Mesenchymal stem cell (in vitro differentiated cells and primary cell): ENCODE measurements at regions not wholly inside any gene's neighbourhood (a gene's known extent, or its start where the extent isn't known, plus 50 kb on each side); places are given as distances from the start of the nearest gene placed in this dataset.

Source experiments
- DNase-seq: peaks from one replicate; pipeline ENCODE4 v3.0.0-alpha.2; 2013
- H2AFZ ChIP-seq: one replicate; pipeline ENCODE4 v1.6.1; 2013; ENCODE audit warnings: low read depth, mild to moderate bottlenecking, control low read depth, inconsistent platforms, low read length, moderate library complexity
- H2AK5ac ChIP-seq: 2 replicates; pipeline ENCODE4 v1.6.1; 2013; ENCODE audit warnings: low read length, moderate library complexity, mild to moderate bottlenecking, inconsistent platforms; ENCODE audit not compliant: severe bottlenecking
- H2BK120ac ChIP-seq: one replicate; pipeline ENCODE4 v1.6.1; 2013; ENCODE audit warnings: low read depth, mild to moderate bottlenecking, inconsistent platforms, low read length, moderate library complexity
- H2BK12ac ChIP-seq, 2 experiments: one replicate each; pipeline ENCODE4 v1.6.1; 2013; ENCODE audit warnings: inconsistent platforms in 2 of 2, low read length in 2 of 2, mild to moderate bottlenecking in 2 of 2, moderate library complexity in 2 of 2, control low read depth in 1 of 2
- H2BK15ac ChIP-seq: one replicate; pipeline ENCODE4 v1.6.1; 2013; ENCODE audit warnings: mild to moderate bottlenecking, low read depth, inconsistent platforms; ENCODE audit not compliant: poor library complexity, severe bottlenecking
- H2BK5ac ChIP-seq: 2 replicates; pipeline ENCODE4 v1.6.1; 2013; ENCODE audit warnings: low read depth, mild to moderate bottlenecking, low read length, control low read depth, inconsistent platforms; ENCODE audit not compliant: poor library complexity, severe bottlenecking
- H3K14ac ChIP-seq, 2 experiments: one replicate each; pipeline ENCODE4 v1.6.1; 2013; ENCODE audit warnings: inconsistent platforms in 2 of 2, low read length in 2 of 2, control low read depth in 1 of 2, mild to moderate bottlenecking in 1 of 2, moderate library complexity in 1 of 2
- H3K18ac ChIP-seq, 2 experiments: one replicate each; pipeline ENCODE4 v1.6.1; 2013; ENCODE audit warnings: inconsistent platforms in 2 of 2, low read length in 2 of 2, control low read depth in 1 of 2, low read depth in 1 of 2, mild to moderate bottlenecking in 1 of 2
- H3K23ac ChIP-seq, 2 experiments: one replicate each; pipeline ENCODE4 v1.6.1; 2013; ENCODE audit warnings: inconsistent platforms in 2 of 2, low read length in 2 of 2, mild to moderate bottlenecking in 2 of 2, moderate library complexity in 2 of 2, control low read depth in 1 of 2
- H3K27ac ChIP-seq: 2 replicates; pipeline ENCODE4 v1.5.1; 2013; ENCODE audit warnings: mild to moderate bottlenecking, moderate library complexity, low read length, control low read depth, inconsistent platforms; ENCODE audit not compliant: poor library complexity, severe bottlenecking
- H3K27me3 ChIP-seq, 2 experiments: 2 replicates each; pipeline versions ENCODE4 v1.6.1 to v1.7.0; 2013; ENCODE audit warnings: low read length in 2 of 2, mild to moderate bottlenecking in 2 of 2, moderate library complexity in 2 of 2, control low read depth in 1 of 2, inconsistent platforms in 1 of 2; ENCODE audit not compliant: control insufficient read depth in 1 of 2, insufficient read depth in 1 of 2
- H3K36me3 ChIP-seq, 2 experiments: 2 replicates each; pipeline versions ENCODE4 v1.6.1 to v1.7.0; 2013; ENCODE audit warnings: low read length in 2 of 2, control low read depth in 1 of 2, inconsistent platforms in 1 of 2, low read depth in 1 of 2, mild to moderate bottlenecking in 1 of 2; ENCODE audit not compliant: insufficient read depth in 2 of 2, control insufficient read depth in 1 of 2
- H3K4ac ChIP-seq, 2 experiments: one replicate each; pipeline ENCODE4 v1.6.1; 2013; ENCODE audit warnings: inconsistent platforms in 2 of 2, low read length in 2 of 2, mild to moderate bottlenecking in 2 of 2, moderate library complexity in 2 of 2, control low read depth in 1 of 2, low read depth in 1 of 2
- H3K4me1 ChIP-seq: 2 replicates; pipeline ENCODE4 v1.6.1; 2013; ENCODE audit warnings: low read depth, low read length, control low read depth; ENCODE audit not compliant: control insufficient read depth, insufficient read depth
- H3K4me2 ChIP-seq: 2 replicates; pipeline ENCODE4 v1.6.1; 2013; ENCODE audit warnings: low read length, mild to moderate bottlenecking, inconsistent platforms; ENCODE audit not compliant: poor library complexity, severe bottlenecking
- H3K4me3 ChIP-seq, 2 experiments: 2 replicates each; pipeline versions ENCODE4 v1.5.1 to v1.7.0; 2013; ENCODE audit warnings: low read length in 2 of 2, mild to moderate bottlenecking in 2 of 2, control low read depth in 1 of 2, low read depth in 1 of 2; ENCODE audit not compliant: insufficient read depth in 1 of 2
- H3K79me1 ChIP-seq: replicated peaks from 2 replicates; pipeline ENCODE4 v1.6.1; 2013; ENCODE audit warnings: mild to moderate bottlenecking, control low read depth, low read length, inconsistent platforms; ENCODE audit not compliant: poor library complexity, severe bottlenecking
- H3K9ac ChIP-seq: 2 replicates; pipeline ENCODE4 v1.7.0; 2013; ENCODE audit warnings: mild to moderate bottlenecking, low read length, moderate library complexity
- H3K9me3 ChIP-seq: 2 replicates; pipeline ENCODE4 v1.7.0; 2013; ENCODE audit warnings: mild to moderate bottlenecking, low read length; ENCODE audit not compliant: control insufficient read depth
- H4K8ac ChIP-seq: one replicate; pipeline ENCODE4 v1.6.1; 2013; ENCODE audit warnings: inconsistent platforms, mild to moderate bottlenecking, low read length, moderate library complexity
- H4K91ac ChIP-seq: one replicate; pipeline ENCODE4 v1.6.1; 2013; ENCODE audit warnings: mild to moderate bottlenecking, low read length, inconsistent platforms
- WGBS: methylation state at CpG from one replicate; pipeline ENCODE4 v1.1.7; 2013; ENCODE audit warnings: mixed read lengths; 5-methylcytosine and 5-hydroxymethylcytosine counted together

DNA sequence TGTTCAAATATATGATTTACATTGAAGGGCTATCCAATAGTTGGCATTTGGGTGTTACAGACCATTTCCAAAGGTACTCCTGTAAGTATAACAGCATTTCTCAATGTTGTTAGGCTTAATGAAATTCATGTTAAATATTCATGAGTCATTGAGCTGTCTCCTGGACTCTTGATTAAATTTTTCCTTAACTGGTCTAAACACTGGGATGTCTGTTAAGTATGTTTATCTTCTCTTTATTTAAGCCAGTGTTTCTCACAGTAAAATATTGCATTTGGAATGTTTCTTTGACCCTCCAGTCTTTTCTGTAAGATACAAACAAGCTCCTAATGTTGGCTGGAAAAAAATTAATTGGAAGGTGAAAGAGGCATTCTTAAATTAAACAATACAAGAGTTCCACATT lies 402.5 kb upstream of the HTR2A start:
- Histone ChIP-seq H3K27me3 (no peaks in the 10 kb centered on the region), H3K9me3 (no peaks in the 10 kb centered on the region)

GRCh38 chr13:47298506-47298905 lies 401.7 kb upstream of the HTR2A start:
- no peak overlapping the region for H3K27ac ChIP-seq
- H3K14ac ChIP-seq, result no peak overlapping the region
- no peak overlapping the region for H4K91ac ChIP-seq
- H3K36me3 ChIP-seq, result no peaks in the 10 kb centered on the region
- no peak overlapping the region for H2BK120ac ChIP-seq
- H3K4me1 ChIP-seq, result no peaks in the 10 kb centered on the region
- no peak overlapping the region for H3K23ac ChIP-seq
- WGBS, result 62% methylated on average over 2 of the region's 2 CpGs
- no peaks in the 10 kb centered on the region for H3K27me3 ChIP-seq
- no peak overlapping the region for H4K8ac ChIP-seq
- no peak overlapping the region for H2AK5ac ChIP-seq
- H2BK15ac ChIP-seq, result no peak overlapping the region
- H3K4me3 ChIP-seq, result no peak overlapping the region
- no peak overlapping the region for H3K9ac ChIP-seq
- no peaks in the 10 kb centered on the region for H3K9me3 ChIP-seq
- H3K79me1 ChIP-seq, result no peaks in the 10 kb centered on the region
- H3K18ac ChIP-seq, result no peak overlapping the region
- no peak overlapping the region for H2BK5ac ChIP-seq
- H2BK12ac ChIP-seq, result peak overlapping the region in 1 of 2 experiments; percentile 8
- DNase-seq, result peak; percentile 18
- no peak overlapping the region for H3K4me2 ChIP-seq
- no peak overlapping the region for H2AFZ ChIP-seq
- H3K4ac ChIP-seq, result peak overlapping the region in 1 of 2 experiments; percentile 9

More for the DNA sequence above, 402.5 kb upstream of the HTR2A start:
- no peak overlapping the region for H2BK15ac ChIP-seq
- H3K18ac ChIP-seq, result no peak overlapping the region
- H2BK5ac ChIP-seq, result no peak overlapping the region
- H2AK5ac ChIP-seq, result no peak overlapping the region
- H2AFZ ChIP-seq, result no peak overlapping the region
- no peak overlapping the region for H4K8ac ChIP-seq
- H3K4me1 ChIP-seq, result no peaks in the 10 kb centered on the region
- H3K4me2 ChIP-seq, result no peak overlapping the region
- no peak overlapping the region for H2BK12ac ChIP-seq
- H3K4me3 ChIP-seq, result no peak overlapping the region
- no peak overlapping the region for H3K9ac ChIP-seq
- H3K4ac ChIP-seq, result no peak overlapping the region
- no peak overlapping the region for H3K23ac ChIP-seq
- no peaks in the 10 kb centered on the region for H3K36me3 ChIP-seq
- H2BK120ac ChIP-seq, result no peak overlapping the region
- H3K14ac ChIP-seq, result no peak overlapping the region
- no peak overlapping the region for H4K91ac ChIP-seq
- no peak overlapping the region for H3K27ac ChIP-seq
- peak; percentile 69 for DNase-seq
- no peaks in the 10 kb centered on the region for H3K79me1 ChIP-seq

GRCh38 chr13:47294691-47295090 lies 397.8 kb upstream of the HTR2A start:
- Histone ChIP-seq H3K27ac (no peak overlapping the region), H3K9me3 (no peaks in the 10 kb centered on the region), H3K4me1 (peaks cover under 1% of the 10 kb centered on the region), H3K27me3 (no peaks in the 10 kb centered on the region), H3K4me2 (no peak overlapping the region), H2AK5ac (no peak overlapping the region), H4K91ac (no peak overlapping the region), H2BK5ac (no peak overlapping the region), H4K8ac (no peak overlapping the region), H3K4me3 (no peak overlapping the region), H3K23ac (no peak overlapping the region), H3K4ac (no peak overlapping the region), H3K79me1 (no peaks in the 10 kb centered on the region), H3K9ac (no peak overlapping the region), H3K14ac (no peak overlapping the region), H3K36me3 (no peaks in the 10 kb centered on the region), H2BK15ac (no peak overlapping the region), H2AFZ (no peak overlapping the region), H2BK12ac (no peak overlapping the region), H2BK120ac (no peak overlapping the region), H3K18ac (no peak overlapping the region)
- WGBS, result 95% methylated on average over 2 of the region's 3 CpGs
- DNase-seq, result no peak

DNA sequence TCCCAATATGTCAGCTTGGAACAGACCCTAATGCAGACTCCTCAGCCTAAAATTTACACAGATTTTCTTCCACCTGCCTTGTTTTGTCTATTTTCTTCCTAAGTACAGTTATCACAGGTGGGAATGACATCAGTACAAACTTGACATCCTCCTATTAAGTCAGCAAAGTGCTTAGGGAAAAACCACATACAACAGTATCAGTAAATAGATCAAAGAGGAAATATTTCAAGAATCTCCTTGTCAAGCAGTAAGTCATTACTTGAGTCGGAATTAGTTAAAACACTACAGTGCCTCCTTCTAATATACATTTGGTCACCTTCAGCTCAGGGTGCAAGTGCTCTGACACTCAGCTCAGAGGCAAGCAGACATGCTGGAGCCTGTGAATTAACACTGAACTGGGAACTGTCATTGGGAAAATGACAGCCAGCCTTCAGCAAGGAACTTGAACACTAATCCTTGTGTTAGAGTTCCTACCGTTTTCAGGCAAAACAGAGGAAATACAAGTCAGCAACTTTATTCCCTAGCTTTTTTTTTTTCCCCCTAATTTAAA lies 394.3 kb upstream of the HTR2A start:
- Histone ChIP-seq H3K4me2 (no peak overlapping the region), H4K91ac (no peak overlapping the region), H2BK12ac (no peak overlapping the region), H2AK5ac (no peak overlapping the region), H3K9me3 (no peaks in the 10 kb centered on the region), H3K23ac (no peak overlapping the region), H3K27ac (no peak overlapping the region), H3K4ac (no peak overlapping the region), H3K18ac (no peak overlapping the region), H3K36me3 (no peaks in the 10 kb centered on the region), H2BK5ac (no peak overlapping the region), H2AFZ (no peak overlapping the region), H3K14ac (no peak overlapping the region), H2BK15ac (no peak overlapping the region), H3K27me3 (no peaks in the 10 kb centered on the region), H4K8ac (no peak overlapping the region), H3K4me1 (peaks cover 6% of the 10 kb centered on the region), H2BK120ac (no peak overlapping the region), H3K9ac (no peak overlapping the region), H3K4me3 (no peak overlapping the region), H3K79me1 (no peaks in the 10 kb centered on the region)
- no peak for DNase-seq
- WGBS, result 8% methylated on average over 2 of the region's 2 CpGs
